B cell (primary cell): ENCODE measurements at regions not wholly inside any gene's neighbourhood (a gene's known extent, or its start where the extent isn't known, plus 50 kb on each side); places are given as distances from the start of the nearest gene placed in this dataset.

Experiments
- ATAC-seq: fragments of 200-7000 bp; cut with Tn5 transposase; one replicate; pipeline ENCODE4 v1.10.0; 2021; ENCODE audit warnings: low read depth, mild to moderate bottlenecking, moderate number of reproducible peaks, moderate library complexity
- CTCF ChIA-PET: fragments of 350-600 bp; sonication (Branson Sonifier 250); formaldehyde crosslinking; loops from one replicate; lab custom pipeline; 2021; ENCODE audit warnings: antibody characterized with exemption, inconsistent platforms; lab: Charles Lee
- POLR2A ChIA-PET: fragments of 350-600 bp; sonication (Branson Sonifier 250); formaldehyde crosslinking; loops from one replicate; lab custom pipeline; 2021; ENCODE audit warnings: antibody characterized with exemption; lab: Charles Lee
- DNase-seq: peaks from one replicate; pipeline ENCODE4 v3.0.0; 2013
- H2AFZ ChIP-seq: 2 replicates; pipeline ENCODE4 v1.6.1; 2012; ENCODE audit warnings: mild to moderate bottlenecking, low read depth, low read length; ENCODE audit not compliant: insufficient read depth, poor library complexity, severe bottlenecking
- H3K27ac ChIP-seq, 2 donors: 1 replicate in 1 of 2; 2 replicates in 1 of 2; pipeline ENCODE4 v1.5.1; 2012 to 2013; ENCODE audit warnings: low read length in 2 of 2, mild to moderate bottlenecking in 2 of 2, moderate library complexity in 1 of 2
- H3K27me3 ChIP-seq, 4 experiments: fragments of 200-600 bp in 1 of 4; sonication (generic) in 1 of 4; replicated peaks in 1 of 4; 1 replicate in 2 of 4; 2 replicates in 2 of 4; pipeline versions ENCODE4 v1.6.1 to v1.7.0; 2013 to 2016; ENCODE audit warnings: low read length in 3 of 4, mild to moderate bottlenecking in 2 of 4, mixed read lengths in 1 of 4, moderate library complexity in 1 of 4; ENCODE audit not compliant: insufficient read depth in 4 of 4, control insufficient read depth in 3 of 4; ENCODE audit errors: control extremely low read depth in 1 of 4
- H3K36me3 ChIP-seq, 2 experiments: replicated peaks in 1 of 2; 1 replicate in 1 of 2; 2 replicates in 1 of 2; pipeline versions ENCODE4 v1.6.1 to v1.7.1; 2013; ENCODE audit warnings: low read length in 1 of 2; ENCODE audit not compliant: insufficient read depth in 2 of 2, control insufficient read depth in 1 of 2; ENCODE audit errors: control extremely low read depth in 1 of 2, extremely low read depth in 1 of 2
- H3K4me1 ChIP-seq, 2 donors: fragments of 200-600 bp in 1 of 2; sonication (generic) in 1 of 2; 1 replicate in 1 of 2; 2 replicates in 1 of 2; pipeline versions ENCODE4 v1.5.1 to v1.6.1; 2013 to 2017; ENCODE audit warnings: low read length in 2 of 2; ENCODE audit not compliant: control insufficient read depth in 2 of 2, insufficient read depth in 2 of 2
- H3K4me2 ChIP-seq: replicated peaks from 2 replicates; pipeline ENCODE3; 2012; ENCODE audit warnings: mild to moderate bottlenecking, low read depth, low read length; ENCODE audit not compliant: poor library complexity, severe bottlenecking
- H3K4me3 ChIP-seq, 5 experiments: fragments of 200-600 bp in 1 of 5; sonication (generic) in 1 of 5; 1 replicate in 3 of 5; 2 replicates in 2 of 5; pipeline versions ENCODE4 v1.5.1 to v1.7.0; 2011 to 2016; ENCODE audit warnings: low read length in 4 of 5, mild to moderate bottlenecking in 4 of 5, low read depth in 2 of 5, control low read depth in 1 of 5, moderate library complexity in 1 of 5; ENCODE audit not compliant: insufficient read depth in 1 of 5; ENCODE audit errors: control extremely low read depth in 1 of 5, extremely low read depth in 1 of 5
- H3K79me2 ChIP-seq: fragments of 200-600 bp; sonication (generic); one replicate; pipeline ENCODE4 v1.6.0; 2016; ENCODE audit warnings: low read length; ENCODE audit not compliant: control insufficient read depth, insufficient read depth
- H3K9ac ChIP-seq: fragments of 200-600 bp; sonication (generic); 2 replicates; pipeline ENCODE4 v1.6.1; 2017; ENCODE audit warnings: mild to moderate bottlenecking, low read length, moderate library complexity
- H3K9me3 ChIP-seq, 3 donors: one replicate each; pipeline versions ENCODE4 v1.6.1 to v1.7.1; 2013; ENCODE audit warnings: low read length in 2 of 3; ENCODE audit not compliant: control insufficient read depth in 2 of 3, insufficient read depth in 1 of 3; ENCODE audit errors: control extremely low read depth in 1 of 3
- H4K20me1 ChIP-seq: 2 replicates; pipeline ENCODE4 v1.6.0; 2012; ENCODE audit warnings: mild to moderate bottlenecking, low read length; ENCODE audit not compliant: insufficient read depth, control insufficient read depth, poor library complexity, severe bottlenecking
- H3K27ac Mint-ChIP-seq: one replicate; pipeline ENCODE4 v1.8.0; 2021; ENCODE audit warnings: mixed read lengths
- H3K27me3 Mint-ChIP-seq: one replicate; pipeline ENCODE4 v1.8.0; 2021; ENCODE audit warnings: mixed read lengths
- H3K4me1 Mint-ChIP-seq: one replicate; pipeline ENCODE4 v1.8.0; 2021; ENCODE audit warnings: mixed read lengths
- H3K4me3 Mint-ChIP-seq: one replicate; pipeline ENCODE4 v1.8.0; 2021; ENCODE audit warnings: mixed read lengths
- H3K9me3 Mint-ChIP-seq: one replicate; pipeline ENCODE4 v1.8.0; 2022; ENCODE audit warnings: mixed read lengths; ENCODE audit not compliant: insufficient read depth
- EZH2 ChIP-seq: IDR thresholded peaks from 2 replicates; pipeline ENCODE4 v1.6.1; 2012; ENCODE audit warnings: borderline replicate concordance, low read depth, mild to moderate bottlenecking, moderate library complexity, low read length; ENCODE audit not compliant: insufficient read depth, poor library complexity, severe bottlenecking
- WGBS: methylation state at CpG from one replicate; pipeline ENCODE4 v1.1.5; 2013; ENCODE audit warnings: missing lambda C conversion rate; ENCODE audit not compliant: insufficient coverage; 5-methylcytosine and 5-hydroxymethylcytosine counted together
- intact Hi-C: fragments of 100-400 bp; cut with micrococcal nuclease; formaldehyde crosslinking; loops from one replicate; pipeline ENCODE4 v1.10.0; 2022
- TF ChIP-seq, protein P1 (sequence below): fragments of 200-600 bp; IDR thresholded peaks from one replicate; pipeline ENCODE4 v1.8.0; 2022; ENCODE audit warnings: antibody characterized with exemption, mild to moderate bottlenecking

DNA sequence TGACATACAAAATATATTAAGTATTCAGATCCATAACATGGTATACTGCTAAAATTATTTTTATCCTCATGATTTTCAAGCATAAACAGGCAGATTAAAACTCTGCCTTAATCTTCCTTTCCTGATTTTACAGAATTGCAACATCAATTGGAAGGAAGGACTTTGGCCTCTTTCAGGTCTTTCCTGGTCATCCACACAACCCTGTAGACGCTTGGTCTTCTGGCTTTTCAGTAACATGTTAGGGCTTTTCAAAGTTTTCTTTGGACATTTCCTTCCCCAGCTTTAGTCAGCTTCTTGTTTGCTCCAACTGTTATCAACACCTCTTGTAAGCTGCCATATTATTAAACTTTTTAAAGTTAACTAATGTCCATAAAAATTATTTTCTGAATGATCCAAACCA, 1364.9 kb upstream of the NRXN1 start:
- no peak overlapping the region for H2AFZ ChIP-seq
- H3K27ac ChIP-seq, result no peak overlapping the region
- DNase-seq (no peak), ATAC-seq (no peak)
- no CpG with 5 or more reads among the region's 1 CpG for WGBS
- H3K27me3 ChIP-seq, result no peaks in the 10 kb centered on the region
- no peak overlapping the region for H3K27ac Mint-ChIP-seq
- no peaks in the 10 kb centered on the region for H3K4me1 Mint-ChIP-seq
- no peak overlapping the region for H3K9ac ChIP-seq
- no peaks in the 10 kb centered on the region for H3K79me2 ChIP-seq
- no peaks in the 10 kb centered on the region for H4K20me1 ChIP-seq
- no peak overlapping the region for H3K4me3 Mint-ChIP-seq
- no peak overlapping the region for H3K4me2 ChIP-seq
- ChIA-PET POLR2A (no interaction called here), CTCF (no interaction called here)
- no peaks in the 10 kb centered on the region for H3K27me3 Mint-ChIP-seq
- H3K9me3 Mint-ChIP-seq, result no peaks in the 10 kb centered on the region
- no peaks in the 10 kb centered on the region for H3K36me3 ChIP-seq
- TF ChIP-seq EZH2, result no peak
- TF ChIP-seq, protein P1, sequence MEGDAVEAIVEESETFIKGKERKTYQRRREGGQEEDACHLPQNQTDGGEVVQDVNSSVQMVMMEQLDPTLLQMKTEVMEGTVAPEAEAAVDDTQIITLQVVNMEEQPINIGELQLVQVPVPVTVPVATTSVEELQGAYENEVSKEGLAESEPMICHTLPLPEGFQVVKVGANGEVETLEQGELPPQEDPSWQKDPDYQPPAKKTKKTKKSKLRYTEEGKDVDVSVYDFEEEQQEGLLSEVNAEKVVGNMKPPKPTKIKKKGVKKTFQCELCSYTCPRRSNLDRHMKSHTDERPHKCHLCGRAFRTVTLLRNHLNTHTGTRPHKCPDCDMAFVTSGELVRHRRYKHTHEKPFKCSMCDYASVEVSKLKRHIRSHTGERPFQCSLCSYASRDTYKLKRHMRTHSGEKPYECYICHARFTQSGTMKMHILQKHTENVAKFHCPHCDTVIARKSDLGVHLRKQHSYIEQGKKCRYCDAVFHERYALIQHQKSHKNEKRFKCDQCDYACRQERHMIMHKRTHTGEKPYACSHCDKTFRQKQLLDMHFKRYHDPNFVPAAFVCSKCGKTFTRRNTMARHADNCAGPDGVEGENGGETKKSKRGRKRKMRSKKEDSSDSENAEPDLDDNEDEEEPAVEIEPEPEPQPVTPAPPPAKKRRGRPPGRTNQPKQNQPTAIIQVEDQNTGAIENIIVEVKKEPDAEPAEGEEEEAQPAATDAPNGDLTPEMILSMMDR, result no peak
- H3K4me1 ChIP-seq, result no peaks in the 10 kb centered on the region
- H3K9me3 ChIP-seq, result no peaks in the 10 kb centered on the region
- H3K4me3 ChIP-seq, result no peak overlapping the region
- intact Hi-C loops, result no loop called here

DNA sequence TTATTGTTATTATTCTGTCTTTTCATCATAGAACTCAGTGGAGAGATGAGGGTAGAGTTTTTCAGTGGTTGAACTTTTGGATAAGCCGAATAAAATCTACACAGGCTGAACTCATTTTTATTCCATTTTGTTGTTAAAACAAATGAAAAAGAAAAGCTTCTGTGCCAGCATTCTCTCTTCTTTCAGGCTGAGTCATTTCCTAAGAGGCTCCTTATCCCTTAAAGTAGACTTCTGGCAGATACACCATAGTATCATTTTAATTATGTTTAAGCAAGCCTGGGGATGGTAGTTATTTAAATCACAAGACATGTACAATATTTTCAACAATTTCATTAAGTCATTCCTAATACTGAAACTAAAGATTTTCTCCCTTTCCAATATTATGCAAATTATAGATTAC, 1364.0 kb upstream of the NRXN1 start:
- no peak overlapping the region for H2AFZ ChIP-seq
- ChIA-PET POLR2A (no interaction called here), CTCF (no interaction called here)
- H3K79me2 ChIP-seq, result no peaks in the 10 kb centered on the region
- no peak for ATAC-seq
- Mint-ChIP-seq H3K4me1 (no peaks in the 10 kb centered on the region), H3K27ac (no peak overlapping the region), H3K9me3 (no peaks in the 10 kb centered on the region), H3K27me3 (no peaks in the 10 kb centered on the region), H3K4me3 (no peak overlapping the region)
- no peaks in the 10 kb centered on the region for H3K36me3 ChIP-seq
- TF ChIP-seq, protein P1, result no peak
- TF ChIP-seq EZH2, result no peak
- intact Hi-C loops, result no loop called here
- H3K4me1 ChIP-seq, result no peaks in the 10 kb centered on the region
- DNase-seq, result no peak
- H4K20me1 ChIP-seq, result no peaks in the 10 kb centered on the region
- no CpG with 5 or more reads among the region's 1 CpG for WGBS
- H3K9me3 ChIP-seq, result no peaks in the 10 kb centered on the region
- H3K9ac ChIP-seq, result no peak overlapping the region
- no peaks in the 10 kb centered on the region for H3K27me3 ChIP-seq
- no peak overlapping the region for H3K4me3 ChIP-seq
- H3K27ac ChIP-seq, result no peak overlapping the region
- no peak overlapping the region for H3K4me2 ChIP-seq
